Superior temporal gyrus (tissue), 1 donor: ENCODE measurements at regions not wholly inside any gene's neighbourhood (a gene's known extent, or its start where the extent isn't known, plus 50 kb on each side); places are given as distances from the start of the nearest gene placed in this dataset.

Experiments
- DNase-seq: peaks from one replicate; pipeline ENCODE4 v3.0.0-alpha.2; 2016; ENCODE audit errors: extremely low spot score

DNA sequence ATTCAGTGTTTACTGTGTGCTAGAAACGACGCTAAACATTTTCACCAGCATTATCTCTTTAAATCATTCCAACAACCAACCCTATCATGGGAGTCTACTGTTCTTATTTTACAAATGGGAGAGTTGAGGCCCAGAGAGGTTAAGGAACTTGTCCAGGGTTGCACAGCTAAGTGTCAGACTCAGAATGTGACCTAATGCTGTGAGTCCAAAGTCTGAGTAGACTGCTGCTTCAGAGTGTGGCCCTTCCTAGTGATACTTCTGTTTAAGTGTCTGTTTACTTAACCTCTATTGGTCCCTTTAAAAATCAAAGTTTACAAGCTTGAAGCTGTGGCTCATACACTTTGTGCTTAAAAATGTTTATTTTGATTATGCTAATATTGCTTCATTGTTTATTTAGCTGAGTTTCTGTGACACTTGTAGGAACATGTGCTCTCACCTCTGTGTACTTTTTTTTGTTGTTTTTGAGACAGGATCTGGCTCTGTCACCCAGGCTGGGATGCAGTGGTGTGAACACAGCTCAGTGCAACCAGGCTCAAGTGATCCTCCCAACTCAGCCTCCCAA lies 84.4 kb upstream of the SYPL1 start:
- DNase-seq, result no peak

- no peak for DNase-seq
Observed at GRCh38 chr7:106193661-106194060, 81.5 kb upstream of the SYPL1 start.

- no peak for DNase-seq
Observed at GRCh38 chr7:106190589-106191330, 78.6 kb upstream of the SYPL1 start.

DNA sequence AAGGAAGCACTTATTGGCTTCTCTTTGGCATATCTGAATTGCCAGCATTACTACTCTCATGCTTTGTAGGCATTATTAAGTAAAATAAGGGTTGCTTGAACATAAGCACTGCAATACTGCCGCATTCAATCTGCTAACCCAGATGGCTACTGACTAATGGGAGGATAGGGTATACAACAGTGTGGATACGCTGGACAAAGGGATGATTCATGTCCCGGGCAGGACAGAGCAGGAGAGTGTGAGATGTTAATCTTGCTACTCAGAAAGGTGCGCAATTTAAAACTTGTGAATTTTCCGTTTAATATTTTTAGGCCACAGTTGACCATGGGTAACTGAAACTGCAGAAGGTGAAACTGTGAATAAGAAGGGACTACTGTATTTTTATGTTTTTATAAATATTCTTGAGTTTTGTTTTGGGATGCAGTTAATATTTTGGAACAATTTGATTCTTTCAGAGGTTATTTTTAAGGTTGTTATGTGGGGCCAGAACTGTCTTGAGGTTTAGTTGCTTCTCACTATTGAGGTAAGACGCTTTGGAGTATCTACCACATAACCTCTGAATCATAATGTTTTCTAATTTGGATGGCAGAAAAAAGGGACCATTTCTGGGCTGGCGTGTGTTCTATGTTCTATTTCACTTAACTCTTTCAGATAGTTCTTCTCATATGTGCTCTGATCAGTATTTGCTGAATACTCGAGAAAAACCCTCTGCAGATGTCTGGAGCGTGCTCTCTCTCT lies 75.7 kb upstream of the SYPL1 start:
- no peak for DNase-seq

- DNase-seq, result no peak
Observed at GRCh38 chr7:106185719-106186118, 73.6 kb upstream of the SYPL1 start.

DNA sequence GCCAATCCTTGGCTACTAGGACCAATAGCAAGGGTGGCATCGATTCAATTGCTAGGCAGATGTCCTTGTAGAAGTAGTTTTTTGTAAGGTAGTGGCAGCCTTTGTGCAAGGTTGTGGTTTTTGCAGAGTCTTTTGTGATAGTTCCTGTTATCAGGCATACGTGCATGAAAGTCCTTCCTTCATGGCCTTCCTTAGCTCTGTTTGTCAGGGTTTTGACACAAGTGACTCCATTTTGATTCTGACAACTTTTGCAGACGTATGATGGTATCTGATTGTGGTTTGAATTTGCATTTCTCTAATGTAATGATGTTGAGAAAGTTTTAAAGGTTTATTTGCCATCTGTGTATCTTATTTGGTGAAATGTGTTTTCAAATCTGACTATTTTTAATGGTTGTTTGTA lies 71.8 kb upstream of the SYPL1 start:
- no peak for DNase-seq

DNA sequence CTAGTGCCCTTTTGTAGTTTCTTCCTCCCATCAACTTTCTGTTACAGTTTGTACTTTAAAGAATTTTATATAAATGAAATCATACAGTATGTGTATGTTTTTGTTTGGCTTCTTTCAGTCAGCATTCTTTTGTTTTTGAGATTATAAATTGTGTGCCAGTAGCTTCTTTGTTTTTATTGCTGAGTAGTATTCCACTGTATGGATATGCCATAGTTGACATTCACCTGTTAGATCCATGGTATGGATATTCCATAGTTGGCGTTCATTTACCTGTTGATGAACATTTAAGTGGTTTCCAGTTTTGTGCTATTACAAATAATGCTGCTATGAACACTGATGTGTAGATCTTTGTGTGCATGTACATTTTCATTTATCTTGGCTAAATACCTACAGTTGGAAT lies 70.8 kb upstream of the SYPL1 start:
- DNase-seq, result no peak

DNA sequence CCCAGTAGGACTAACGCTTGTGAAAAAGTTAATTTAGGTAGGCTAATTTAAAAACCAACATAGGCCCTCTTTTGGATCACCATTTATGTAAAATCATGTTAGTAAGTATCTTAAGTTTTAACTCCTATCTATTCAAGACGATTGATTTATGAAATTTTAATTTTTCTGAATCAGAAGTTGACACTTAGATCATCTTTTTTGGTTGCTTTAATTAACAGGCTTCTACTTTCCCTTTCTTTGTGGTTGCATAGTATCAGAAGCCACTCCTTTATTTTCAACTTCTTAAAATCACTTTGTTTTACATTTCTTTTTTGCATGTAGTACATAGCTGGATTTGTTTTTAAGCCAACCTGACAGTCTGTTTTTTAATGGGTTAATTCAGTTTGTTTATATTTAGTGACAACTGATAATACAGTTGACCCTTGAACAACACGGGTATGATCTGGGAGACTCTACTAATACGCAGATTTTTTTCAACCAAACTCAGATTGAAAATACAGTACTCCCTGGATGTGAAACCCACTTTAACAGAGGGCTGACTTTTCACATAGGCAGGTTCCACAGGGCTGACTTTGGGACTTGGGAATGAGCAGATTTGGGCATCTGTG lies 69.7 kb upstream of the SYPL1 start:
- DNase-seq, result no peak

- no peak for DNase-seq
Observed at GRCh38 chr7:106180721-106181120, 68.6 kb upstream of the SYPL1 start.

- no peak for DNase-seq
Observed at GRCh38 chr7:106179256-106179655, 67.1 kb upstream of the SYPL1 start.

- no peak for DNase-seq
Observed at GRCh38 chr7:106178593-106179134, 66.6 kb upstream of the SYPL1 start.

GRCh38 chr7:106177738-106178592 lies 65.9 kb upstream of the SYPL1 start:
- peak; percentile 40 for DNase-seq

GRCh38 chr7:106177300-106177690 lies 65.2 kb upstream of the SYPL1 start:
- no peak for DNase-seq

DNA sequence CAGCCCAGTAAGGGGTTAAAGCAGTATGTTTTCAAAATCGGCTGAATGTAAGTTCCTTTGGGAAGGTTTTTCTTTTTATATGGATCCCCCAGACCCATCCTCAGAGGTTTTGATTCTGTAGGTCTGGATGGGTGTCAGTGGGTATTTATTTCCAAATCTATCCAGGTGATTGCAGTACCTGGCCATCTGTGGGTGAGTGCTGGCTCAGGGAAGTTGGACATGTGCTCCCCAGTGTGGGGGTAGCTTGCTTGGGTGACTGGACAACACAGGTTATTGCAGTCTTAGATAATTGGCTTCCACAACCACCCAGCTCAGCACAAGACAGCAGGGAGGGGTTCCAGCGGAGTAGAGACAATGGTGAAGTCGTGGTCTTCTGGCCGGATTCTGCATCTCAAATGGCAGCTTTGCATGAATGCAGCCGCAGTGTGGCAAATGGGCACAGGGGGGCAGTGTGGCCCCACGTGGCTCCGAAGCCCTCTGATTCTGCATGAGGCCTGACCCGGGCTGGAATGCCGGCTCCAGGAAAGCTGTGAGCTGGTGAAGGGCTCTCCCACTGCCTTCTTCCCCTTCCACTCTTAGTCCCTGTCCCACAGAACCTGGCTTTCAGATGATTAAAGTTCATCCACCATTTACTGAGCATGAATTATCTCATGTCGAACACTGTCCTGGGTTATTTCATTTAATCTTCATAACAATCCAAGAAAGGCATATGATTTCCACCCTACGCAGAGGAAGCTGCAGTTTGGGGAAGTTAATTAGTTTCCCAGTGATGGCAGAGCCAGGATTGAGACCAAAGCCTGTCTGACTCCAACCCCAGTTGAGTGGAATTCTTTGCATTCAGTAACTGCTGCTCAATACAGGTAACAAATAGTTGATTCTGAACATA lies 64.5 kb upstream of the SYPL1 start:
- DNase-seq, result peak; percentile 89

DNA sequence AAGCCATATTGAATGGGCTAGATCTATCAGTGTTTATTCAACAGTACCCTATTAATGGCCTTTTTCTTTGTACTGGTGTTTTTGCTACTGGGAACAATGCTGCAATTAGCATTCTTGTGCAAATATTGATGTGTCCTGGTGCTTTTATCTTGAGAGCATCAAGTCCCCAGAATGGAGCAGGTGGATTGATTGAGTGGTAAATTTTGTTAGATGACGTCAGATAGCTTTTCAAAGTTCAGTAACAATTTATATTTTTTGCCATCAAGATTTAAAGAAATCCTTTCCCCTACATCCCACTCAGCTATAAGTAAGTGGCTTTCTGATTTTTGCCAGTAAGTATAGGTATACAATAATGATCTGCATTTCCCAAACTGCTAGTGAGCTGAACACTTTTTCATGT lies 63.4 kb upstream of the SYPL1 start:
- no peak for DNase-seq

DNA sequence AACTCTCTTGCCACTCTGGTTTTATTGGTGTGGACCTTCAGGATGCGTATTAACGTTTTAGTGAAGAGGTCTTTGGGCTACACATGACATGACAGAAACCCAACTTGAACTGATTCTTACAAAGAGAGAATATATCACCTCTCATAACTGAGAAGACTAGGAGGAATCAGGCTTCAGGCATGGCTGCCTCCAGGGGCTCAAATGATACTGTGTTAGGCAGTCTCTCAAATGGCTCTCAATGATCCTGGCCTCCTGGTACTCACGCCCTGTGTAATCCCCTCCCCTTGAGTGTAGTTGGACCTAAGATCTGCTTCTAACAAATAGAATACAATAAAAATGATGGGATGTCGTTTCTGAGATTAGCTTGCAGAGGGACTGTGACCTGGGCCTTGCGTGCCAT lies 58.5 kb upstream of the SYPL1 start:
- DNase-seq, result no peak

- DNase-seq, result peak; percentile 47
Observed at GRCh38 chr7:106169821-106170610, 57.9 kb upstream of the SYPL1 start.

- DNase-seq, result peak; percentile 30
Observed at GRCh38 chr7:106167439-106168136, 55.5 kb upstream of the SYPL1 start.
